ENCODE measurements at regions not wholly inside any gene's neighbourhood (a gene's known extent, or its start where the extent isn't known, plus 50 kb on each side); places are given as distances from the start of the nearest gene placed in this dataset.

DNA sequence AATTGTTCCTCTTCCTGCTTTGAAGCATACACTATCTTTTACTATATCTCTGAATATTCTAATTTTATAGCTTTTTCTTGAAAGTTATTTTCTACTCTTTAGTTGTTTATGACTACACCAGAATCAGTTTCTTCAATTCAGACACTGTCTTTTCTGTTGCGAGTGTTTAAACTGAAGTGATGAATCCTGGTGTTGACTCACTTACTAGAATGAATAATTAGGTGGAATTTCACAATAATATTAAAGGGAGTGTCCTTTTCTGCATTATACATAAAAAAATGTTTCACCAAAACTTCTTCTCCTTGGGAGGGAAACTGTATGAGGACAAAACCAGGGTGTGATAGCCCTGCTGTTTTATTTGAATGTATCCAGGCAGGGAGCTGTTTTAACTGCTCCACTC, 1383.1 kb downstream of the C4orf33 start:
- DNase-seq (ENCODE audit: low read depth in 2 of 2), result no peak

DNA sequence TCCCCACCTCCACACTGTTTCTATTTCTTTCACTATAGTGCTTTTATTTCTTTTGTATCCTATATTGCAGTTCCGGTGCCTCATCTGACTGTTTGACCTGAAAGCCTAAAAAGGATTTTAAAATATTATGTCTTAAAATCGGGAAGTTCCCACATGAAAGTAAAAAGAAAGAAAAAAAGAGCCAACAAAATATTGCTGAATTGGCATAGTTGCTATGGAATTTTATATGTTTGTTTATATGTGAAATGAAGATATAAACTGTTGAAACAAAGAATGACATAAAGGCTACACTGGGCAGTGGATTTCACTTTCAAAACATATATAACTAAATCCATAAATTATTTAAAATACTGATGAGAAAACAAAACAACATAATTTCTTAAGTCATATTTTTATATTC, 1383.7 kb downstream of the C4orf33 start:
- no peak for DNase-seq (ENCODE audit: low read depth in 2 of 2)

DNA sequence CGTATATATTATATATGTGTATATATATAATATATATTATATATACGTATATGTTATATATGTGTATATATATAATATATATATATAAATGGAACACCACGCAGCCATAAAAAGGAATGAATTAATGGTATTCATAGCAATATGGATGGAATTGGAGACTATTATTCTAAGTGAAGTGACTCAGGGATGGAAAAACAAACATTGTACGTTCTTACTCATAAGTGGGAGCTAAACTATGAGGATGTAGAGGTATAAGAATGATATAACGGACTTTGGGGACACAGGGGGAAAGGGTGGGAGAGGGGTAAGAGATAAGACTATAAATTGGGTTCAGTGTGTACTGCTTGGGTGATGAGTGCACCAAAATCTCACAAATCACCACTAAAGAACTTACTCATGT, 1388.9 kb downstream of the C4orf33 start:
- no peak for DNase-seq (ENCODE audit: low read depth in 2 of 2)

DNA sequence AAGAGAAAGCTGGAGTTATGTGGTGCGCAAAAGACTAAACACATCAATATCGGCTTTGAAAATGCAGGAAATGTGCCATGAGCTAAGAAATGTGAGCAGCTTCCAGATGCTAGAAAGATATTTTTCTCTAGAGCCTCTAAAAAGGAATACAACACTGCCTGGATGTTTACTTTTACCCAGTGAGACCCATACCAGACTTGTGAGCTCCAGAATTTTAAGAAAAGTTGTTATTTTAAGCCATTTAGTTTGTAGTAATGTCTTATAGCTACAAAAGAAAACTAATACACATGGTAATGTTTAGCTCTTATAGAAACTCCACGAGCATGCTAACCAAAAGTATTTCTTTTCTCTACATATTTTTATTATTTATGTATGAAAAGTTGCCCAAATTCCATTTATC, 1389.4 kb downstream of the C4orf33 start:
- no peak for DNase-seq (ENCODE audit: low read depth in 2 of 2)

DNA sequence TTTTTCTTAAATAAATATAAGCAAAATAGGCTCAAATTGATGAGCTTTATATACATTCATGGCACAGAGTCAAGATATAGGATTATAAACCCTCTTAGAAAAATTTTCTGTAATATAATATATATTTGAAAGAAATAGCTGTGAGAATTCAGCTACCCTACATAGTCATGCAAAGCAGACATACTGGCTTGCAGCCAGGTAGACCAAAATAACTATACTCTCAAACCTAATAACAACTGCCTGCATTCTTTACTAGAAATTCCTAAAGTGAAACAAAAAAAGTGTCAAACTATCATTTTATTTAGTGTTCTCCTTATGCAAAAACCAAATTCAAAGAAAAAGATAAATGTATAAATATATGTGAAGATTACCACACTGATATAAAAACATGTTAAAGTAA, 1390.2 kb downstream of the C4orf33 start:
- DNase-seq (ENCODE audit: low read depth in 2 of 2), result no peak

DNA sequence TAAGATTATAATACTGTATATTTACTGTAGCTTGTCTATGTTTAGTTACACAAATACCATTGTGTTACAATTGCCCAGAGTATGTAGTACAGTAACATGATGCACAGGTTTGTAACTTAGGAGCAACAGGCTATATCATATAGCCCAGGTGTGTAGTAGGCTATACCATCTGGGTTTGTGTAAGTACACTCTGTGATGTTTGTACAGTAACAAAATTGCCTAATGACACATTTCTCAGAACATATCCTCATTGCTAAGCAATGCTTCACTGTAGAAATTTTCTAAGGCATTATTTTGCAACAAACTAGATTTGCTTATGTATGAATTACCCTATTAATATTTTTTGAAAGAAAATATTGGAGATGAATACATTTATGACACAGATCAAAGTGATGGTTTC, 1390.9 kb downstream of the C4orf33 start:
- no peak for DNase-seq (ENCODE audit: low read depth in 2 of 2)

DNA sequence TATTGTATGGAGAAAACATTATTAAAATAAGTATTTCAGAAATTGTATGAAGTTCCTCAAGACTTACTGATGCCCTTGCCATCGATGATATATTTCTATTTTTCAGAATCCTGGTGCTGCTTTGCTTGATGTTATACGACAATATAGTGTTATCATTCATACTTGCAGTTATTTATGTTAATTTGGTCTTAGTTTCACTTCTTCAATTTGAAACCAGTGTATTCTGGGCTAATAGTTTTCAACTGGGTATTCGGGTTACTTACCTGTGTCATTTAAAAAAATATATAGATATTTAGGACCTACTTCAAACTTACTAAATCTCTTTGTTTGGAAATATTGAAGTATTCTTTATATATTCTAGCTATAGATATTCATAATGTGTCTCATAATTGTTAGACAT, 1414.7 kb downstream of the C4orf33 start:
- no peak for DNase-seq (ENCODE audit: low read depth in 2 of 2)

DNA sequence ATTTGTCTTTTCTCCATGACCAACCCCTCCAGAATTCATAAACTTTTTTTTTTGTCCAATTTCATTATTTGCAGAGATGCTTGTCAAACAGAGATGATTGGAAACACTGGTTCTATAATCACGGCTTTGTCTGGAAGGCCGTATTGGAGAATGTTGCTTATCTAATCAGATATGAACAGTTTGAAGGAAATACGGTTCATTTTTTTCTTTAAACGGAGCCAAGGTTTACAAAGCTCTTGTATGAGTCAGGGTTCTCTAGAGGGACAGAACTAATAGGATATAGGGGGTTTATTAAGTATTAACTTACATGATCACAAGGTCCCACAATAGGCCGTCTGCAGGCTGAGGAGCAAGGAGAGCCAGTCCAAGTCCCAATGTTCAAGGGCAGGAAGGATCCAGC, 1415.8 kb downstream of the C4orf33 start:
- DNase-seq (ENCODE audit: low read depth in 2 of 2), result no peak

DNA sequence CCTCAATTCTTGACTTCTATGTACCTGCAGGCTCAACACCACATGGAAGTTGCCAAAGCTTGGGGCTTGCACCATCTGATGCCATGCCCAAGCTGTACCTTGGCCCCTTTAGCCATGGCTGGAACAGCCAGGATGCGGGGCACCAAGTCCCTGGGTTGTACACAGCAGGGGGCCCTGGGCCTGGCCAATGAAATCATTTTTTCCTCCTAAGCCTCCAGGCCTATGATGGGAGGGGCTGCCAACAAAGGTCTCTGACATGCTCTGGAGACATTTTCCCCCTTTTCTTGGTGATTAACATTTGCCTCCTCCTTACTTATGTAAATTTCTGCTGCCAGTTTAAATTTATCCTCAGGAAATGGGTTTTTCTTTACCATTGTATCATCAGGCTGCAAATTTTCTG, 1428.1 kb downstream of the C4orf33 start:
- no peak for DNase-seq (ENCODE audit: low read depth in 2 of 2)

DNA sequence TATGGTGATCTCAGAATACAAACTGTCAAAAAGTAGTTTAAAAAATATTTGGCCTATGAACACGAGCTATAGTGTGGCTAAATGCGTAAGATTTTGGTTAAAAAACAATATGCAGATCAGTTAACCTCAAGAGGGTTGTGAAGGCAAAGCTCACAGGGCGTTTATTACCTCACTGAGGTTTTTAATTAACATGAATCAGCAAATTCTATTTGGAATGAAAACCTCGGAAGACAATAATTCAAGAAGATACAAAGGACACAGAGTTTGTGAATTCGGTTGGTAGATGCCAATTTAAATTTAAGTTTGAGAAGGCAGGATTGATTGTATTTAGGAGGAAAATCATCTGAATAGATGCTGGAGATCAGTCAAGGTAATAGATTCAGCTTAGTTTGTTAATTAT, 1434.6 kb downstream of the C4orf33 start:
- no peak for DNase-seq (ENCODE audit: low read depth in 2 of 2)

DNA sequence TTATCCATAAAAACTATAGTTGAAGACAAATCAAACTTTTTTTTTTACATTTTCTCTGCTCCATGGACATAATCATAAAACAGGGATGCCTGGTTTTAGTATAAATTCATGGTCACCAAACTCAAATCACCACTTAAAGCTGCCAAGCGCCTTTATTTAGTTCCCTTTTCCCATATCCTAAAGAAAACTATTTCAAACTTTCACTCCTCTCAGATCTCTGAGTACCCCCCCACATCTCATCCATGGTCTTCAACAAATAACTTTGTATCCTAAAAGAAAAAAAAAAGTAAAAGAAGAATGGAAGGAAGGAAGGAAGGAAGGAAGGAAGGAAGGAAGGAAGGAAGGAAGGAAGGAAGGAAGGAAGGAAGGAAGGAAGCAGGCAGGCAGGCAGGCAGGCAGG, 1438.7 kb downstream of the C4orf33 start:
- DNase-seq (ENCODE audit: low read depth in 2 of 2), result no peak

DNA sequence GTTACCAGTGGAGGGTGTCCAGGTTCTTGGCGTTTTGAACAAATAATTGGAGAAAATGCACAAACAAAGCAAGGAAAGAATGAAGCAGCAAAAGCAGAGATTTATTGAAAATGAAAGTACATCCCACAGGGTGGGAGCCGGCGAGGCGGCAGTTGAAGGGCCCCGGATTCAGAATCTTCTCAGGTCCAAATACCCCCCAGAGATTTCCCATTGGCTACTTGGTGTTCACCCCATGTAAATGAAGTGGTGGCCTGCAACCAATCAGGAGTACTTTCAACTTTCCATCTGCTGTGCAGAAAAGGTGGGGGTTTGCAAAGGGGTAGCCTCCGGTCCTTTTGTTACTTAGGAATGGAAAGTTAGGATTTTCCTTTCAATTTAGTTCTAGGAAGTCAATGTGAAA, 1447.0 kb downstream of the C4orf33 start:
- no peak for DNase-seq (ENCODE audit: low read depth in 2 of 2)

DNA sequence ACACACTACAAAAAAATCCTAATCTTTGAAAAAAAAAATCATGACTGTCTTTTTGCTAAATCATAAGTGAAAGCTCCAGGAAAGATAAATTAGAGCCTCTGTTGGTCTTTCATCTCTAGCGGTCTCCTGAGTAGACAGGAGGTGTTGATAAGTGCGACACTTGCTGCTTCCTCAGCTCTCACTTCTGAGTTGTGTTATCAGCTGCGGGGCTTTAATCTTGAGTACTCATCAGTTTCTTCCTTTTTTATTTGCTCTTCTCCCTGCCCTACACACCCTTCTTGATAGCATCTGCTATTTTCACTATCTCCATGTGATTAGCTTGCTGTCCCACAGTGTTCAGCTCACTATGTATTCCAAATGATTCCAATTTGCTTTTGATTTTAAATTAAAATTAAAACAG, 1449.2 kb downstream of the C4orf33 start:
- no peak for DNase-seq (ENCODE audit: low read depth in 2 of 2)

DNA sequence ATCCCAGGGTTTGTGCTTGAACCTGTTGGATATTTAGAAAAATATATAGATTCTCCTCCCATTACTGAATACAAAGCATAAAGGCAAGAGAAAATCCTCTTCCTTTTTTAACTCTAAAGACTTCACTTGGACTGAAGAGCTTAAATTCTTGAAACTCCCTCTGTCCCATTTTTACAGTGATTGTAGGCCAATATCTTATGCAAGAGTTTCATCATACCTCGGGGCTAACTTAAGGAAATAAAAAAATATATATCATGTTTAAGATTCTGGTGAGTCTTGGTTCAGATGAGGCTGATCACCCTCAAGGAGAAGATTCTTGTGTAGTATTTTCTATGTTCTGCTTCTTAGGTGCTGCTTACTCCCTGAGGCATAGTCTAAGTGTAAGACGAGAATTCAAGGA, 1449.6 kb downstream of the C4orf33 start:
- DNase-seq (ENCODE audit: low read depth in 2 of 2), result no peak

DNA sequence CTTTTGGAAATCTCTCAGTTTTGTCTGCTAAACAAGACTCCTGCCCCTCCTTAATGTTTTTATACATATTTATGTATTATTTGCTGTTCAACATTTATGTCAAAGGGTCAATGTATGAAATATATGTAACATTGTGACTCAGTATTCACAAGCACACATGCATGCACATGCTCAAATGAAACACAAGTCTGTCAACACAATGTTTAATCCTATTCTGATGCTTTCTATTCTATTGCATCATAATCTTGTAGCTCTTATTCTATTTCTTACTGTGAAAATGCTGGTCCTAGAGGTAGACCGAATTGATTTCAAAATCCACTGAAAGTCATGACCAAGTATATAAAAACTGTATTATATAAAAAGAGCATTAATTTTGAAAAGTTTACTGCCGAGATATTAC, 1463.3 kb downstream of the C4orf33 start:
- no peak for DNase-seq (ENCODE audit: low read depth in 2 of 2)

DNA sequence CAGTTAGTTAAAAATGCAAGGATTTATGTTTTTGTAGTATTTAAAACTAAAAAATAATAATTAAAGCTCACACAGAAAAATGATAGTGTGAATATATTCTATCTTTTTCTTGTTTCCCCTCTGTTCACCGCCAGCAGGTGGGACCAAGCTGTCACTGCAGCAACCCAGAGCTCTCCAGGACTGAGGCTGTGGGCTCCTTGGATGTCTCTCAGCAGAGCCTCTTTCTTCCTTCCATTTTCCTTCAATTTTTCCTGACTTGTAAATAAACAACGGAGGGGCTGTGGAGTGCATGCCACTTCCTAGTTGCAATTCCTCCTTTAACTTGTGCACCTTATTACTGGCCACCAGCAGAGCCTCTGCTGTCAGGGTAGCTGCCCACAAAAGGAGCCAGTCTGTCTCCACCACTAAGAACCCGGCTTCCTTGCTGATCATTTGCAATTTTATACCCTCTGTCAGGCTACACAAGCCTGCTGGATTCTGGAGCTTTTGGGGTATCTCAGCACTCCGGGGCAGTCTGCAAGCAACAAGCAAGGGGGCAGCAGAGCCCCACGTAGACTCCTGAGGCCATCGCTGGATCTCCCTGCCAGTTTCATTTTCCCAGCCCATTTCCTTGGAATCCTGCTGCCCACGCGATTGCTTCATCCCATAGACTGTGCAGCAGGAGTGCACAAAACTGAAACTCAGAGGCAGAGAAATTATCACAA, 1467.4 kb downstream of the C4orf33 start:
- no peak for DNase-seq (ENCODE audit: low read depth in 2 of 2)

DNA sequence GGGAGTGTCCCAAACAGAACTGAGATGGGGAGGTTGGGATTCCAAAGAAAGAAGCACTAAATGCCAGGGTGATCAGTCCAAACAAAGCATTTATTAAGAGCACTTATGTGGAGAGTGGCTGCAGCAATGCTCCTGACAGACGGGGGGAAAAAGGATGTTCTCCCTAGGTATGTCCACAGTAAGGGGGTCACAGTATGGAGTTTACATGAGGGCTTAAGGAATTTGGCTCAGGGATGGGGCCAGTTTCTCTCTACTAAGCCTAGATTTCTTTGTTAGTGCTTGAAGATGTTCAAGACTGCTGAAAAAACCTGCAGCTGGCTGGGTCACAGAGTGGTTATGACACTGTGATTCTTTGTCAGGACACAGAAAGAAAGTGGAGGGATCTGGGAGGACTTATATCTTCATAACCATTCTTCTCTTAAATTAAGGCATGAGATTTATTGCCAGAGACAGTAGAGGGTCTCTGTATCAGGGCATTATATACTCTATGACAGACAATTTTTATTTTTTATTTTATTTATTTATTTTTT, 1468.0 kb downstream of the C4orf33 start:
- no peak for DNase-seq (ENCODE audit: low read depth in 2 of 2)

DNA sequence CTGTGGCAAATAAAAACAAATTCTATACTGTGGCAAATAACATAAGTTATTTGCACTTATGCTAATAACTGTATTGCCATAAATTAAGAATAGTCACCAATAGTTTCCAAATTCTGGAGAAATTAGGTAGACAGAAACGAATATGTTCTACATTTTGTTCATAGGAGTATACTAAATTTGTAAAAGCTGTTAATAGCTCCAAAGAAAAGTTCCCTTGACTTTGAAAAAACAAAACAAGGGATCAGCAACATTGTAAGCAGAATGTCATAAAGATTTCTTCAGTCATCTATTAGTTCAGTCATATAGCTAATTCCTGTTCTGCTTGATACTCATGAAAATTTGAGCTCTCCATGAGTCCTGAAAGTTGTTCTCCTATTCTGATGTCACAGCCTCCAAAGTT, 1472.8 kb downstream of the C4orf33 start:
- DNase-seq (ENCODE audit: low read depth in 2 of 2), result no peak

DNA sequence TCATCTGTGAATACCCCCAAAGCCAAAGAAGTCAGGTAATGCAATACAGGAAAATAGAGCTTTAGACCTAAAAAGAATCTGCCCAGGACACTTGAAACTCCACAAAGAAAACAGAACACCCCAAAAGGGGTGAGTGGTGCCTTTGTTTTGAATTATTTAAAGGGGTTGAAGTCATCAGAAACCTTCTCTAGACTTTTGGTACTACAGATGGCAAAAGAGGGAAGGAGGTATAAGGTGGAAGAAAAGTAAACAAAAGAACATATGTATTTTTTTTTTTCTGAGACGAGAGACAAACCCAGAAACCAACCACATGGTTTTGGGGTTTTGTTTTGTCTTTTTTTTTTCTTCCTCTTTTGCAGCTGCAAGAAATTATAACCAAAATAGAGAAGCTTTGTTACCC, 1477.8 kb downstream of the C4orf33 start:
- DNase-seq (ENCODE audit: low read depth in 2 of 2), result no peak

DNA sequence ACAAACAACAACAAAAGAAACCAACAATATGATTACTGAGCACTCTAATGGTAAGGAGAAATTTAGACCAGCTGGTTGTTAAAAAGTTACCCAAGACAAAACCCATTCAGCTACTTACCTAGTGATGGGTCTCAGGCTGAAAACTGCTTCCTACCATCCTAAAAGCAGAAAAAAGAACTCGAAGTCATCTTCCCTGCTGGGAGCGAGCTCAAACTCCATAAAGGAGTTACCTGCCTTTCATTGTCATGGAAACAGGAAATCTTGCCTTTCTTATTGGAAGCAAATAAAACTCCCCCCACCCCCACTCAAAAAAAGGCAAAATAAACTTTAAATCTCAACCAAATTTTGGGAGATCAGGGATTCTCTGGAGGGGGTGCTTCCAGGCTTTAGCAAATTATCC, 1478.3 kb downstream of the C4orf33 start:
- DNase-seq (ENCODE audit: low read depth in 2 of 2), result no peak

DNA sequence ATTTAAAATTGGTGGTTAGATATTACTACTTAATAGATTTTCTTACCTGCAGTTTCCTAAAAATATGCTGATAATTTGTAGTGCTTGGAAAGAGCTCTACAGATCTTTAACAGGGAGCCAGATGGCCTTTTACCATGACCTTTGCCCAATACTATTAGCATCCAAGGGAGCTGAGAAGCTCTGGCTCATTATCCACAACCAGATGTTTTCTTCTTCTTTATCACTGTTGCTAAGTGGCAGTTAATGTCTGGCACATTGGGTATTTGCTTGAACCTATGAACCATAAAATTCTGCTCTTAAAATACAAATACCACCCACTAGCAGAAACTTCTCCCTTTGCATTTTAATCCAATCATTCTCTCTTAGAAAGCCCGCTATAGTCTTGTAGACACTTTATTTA, 1480.3 kb downstream of the C4orf33 start:
- DNase-seq (ENCODE audit: low read depth in 2 of 2), result no peak

DNA sequence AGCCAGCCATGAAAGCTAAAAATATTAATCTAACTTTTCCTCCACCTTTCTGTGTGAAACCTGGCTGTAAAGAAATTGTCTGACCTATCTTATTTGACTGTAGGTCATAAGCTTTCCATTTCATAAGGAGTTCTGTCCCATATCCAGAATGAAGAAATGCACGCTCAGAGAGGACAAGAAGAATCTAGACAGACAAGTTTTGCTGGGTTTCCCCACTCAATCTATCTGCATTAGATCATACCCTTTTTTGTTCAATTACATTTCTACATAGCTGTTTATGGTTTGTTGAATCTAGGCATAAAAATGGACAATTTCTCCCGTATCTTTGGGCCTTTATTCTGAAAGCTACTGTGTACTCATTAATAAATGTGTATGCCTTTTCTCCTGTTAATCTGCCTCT, 1495.1 kb downstream of the C4orf33 start:
- DNase-seq (ENCODE audit: low read depth in 2 of 2), result no peak

DNA sequence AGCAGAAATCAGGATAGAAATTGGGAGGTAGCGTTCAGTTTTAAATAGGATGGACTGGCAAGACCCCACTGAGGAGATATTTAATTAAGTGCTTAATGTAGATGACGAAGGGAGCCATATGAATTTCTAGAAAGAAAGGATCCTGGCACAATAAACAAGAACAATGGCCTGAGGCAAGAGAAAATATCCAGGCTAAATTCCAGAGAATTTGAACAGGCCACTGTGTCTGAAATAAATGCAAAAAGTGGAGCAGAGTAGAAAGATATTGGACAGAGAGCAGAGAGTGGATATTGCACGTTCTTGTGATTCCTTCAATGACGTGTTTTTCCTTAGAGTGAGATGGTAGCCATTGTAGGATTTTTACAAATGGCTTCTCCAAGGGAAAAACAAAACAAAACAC, 1504.8 kb downstream of the C4orf33 start:
- DNase-seq (ENCODE audit: low read depth in 2 of 2), result no peak

DNA sequence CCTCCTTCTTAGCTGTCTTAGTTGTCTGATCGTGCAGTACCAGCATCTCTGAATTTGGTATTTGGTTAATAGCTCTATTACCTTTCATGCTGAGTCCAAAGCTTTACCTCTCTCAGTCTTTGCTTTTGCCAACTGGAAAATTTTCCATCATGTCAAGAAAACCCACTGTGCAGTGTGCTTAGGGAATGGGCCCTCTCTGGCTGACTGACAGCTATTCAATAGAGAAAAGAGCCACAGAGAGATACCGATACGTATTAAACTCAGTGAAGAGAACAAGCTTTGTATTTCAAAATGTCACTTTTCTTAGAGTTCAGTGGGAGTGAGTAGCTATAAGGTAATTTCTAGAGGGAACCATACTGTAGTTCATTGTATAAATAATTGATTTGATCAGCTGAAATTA, 1507.1 kb downstream of the C4orf33 start:
- no peak for DNase-seq (ENCODE audit: low read depth in 2 of 2)

All from stimulated activated CD8-positive, alpha-beta memory T cell treated with anti-CD3 and anti-CD28 coated beads, Interleukin-2, amount 100 ng/mL, for 48 hours (primary cell).